WTC11 (cell line): ENCODE measurements at regions not wholly inside any gene's neighbourhood (a gene's known extent, or its start where the extent isn't known, plus 50 kb on each side); places are given as distances from the start of the nearest gene placed in this dataset.

ENCODE experiments used
- ATAC-seq: fragments of 200-7000 bp; cut with Tn5 transposase; 2 replicates; pipeline ENCODE4 v1.10.0; 2021; ENCODE audit warnings: mild to moderate bottlenecking, moderate library complexity
- CTCF ChIA-PET: fragments of 300-600 bp; sonication (Branson Sonifier 250); formaldehyde crosslinking; loops from one replicate; lab custom pipeline; 2021; ENCODE audit warnings: antibody characterized with exemption; lab: Charles Lee
- POLR2A ChIA-PET: fragments of 350-600 bp; sonication (Branson Sonifier 250); formaldehyde crosslinking; loops from one replicate; lab custom pipeline; 2021; ENCODE audit warnings: antibody characterized with exemption; lab: Charles Lee
- DNase-seq: peaks from one replicate; pipeline ENCODE4 v3.0.0; 2021; ENCODE audit warnings: low spot score
- H3K27ac Mint-ChIP-seq: 2 replicates; pipeline ENCODE4 v1.8.0; 2021; ENCODE audit warnings: mixed read lengths
- H3K27me3 Mint-ChIP-seq: 2 replicates; pipeline ENCODE4 v1.8.0; 2021; ENCODE audit warnings: low read depth, mild to moderate bottlenecking, moderate library complexity, mixed read lengths
- H3K36me3 Mint-ChIP-seq: 2 replicates; pipeline ENCODE4 v1.8.0; 2021; ENCODE audit warnings: mixed read lengths
- H3K4me1 Mint-ChIP-seq: 2 replicates; pipeline ENCODE4 v1.8.0; 2022; ENCODE audit warnings: mixed read lengths
- H3K4me3 Mint-ChIP-seq: 2 replicates; pipeline ENCODE4 v1.8.0; 2021; ENCODE audit warnings: mild to moderate bottlenecking, moderate library complexity, mixed read lengths
- H3K9me3 Mint-ChIP-seq: 2 replicates; pipeline ENCODE4 v1.8.0; 2021; ENCODE audit warnings: mixed read lengths
- E2F4 ChIP-seq: sonication (generic); formaldehyde crosslinking; IDR thresholded peaks from 2 replicates; pipeline ENCODE4 v1.8.1; 2022; ENCODE audit warnings: low read depth, mild to moderate bottlenecking, moderate library complexity, missing genetic modification reagents, borderline replicate concordance
- ERG ChIP-seq: fragments of 250-450 bp; sonication (Bioruptor Pico); IDR thresholded peaks from 2 replicates; pipeline ENCODE4 v1.8.0; 2021; ENCODE audit warnings: mild to moderate bottlenecking
- FOXJ3 ChIP-seq: sonication (generic); formaldehyde crosslinking; IDR thresholded peaks from 2 replicates; pipeline ENCODE4 v1.9.0; 2021; ENCODE audit warnings: missing genetic modification reagents, mild to moderate bottlenecking, borderline replicate concordance
- MAX ChIP-seq: sonication (generic); formaldehyde crosslinking; IDR thresholded peaks from 2 replicates; pipeline ENCODE4 v1.8.0; 2022; ENCODE audit warnings: mild to moderate bottlenecking, missing genetic modification reagents
- NFATC4 ChIP-seq: fragments of 250-450 bp; sonication (Bioruptor Pico); IDR thresholded peaks from 2 replicates; pipeline ENCODE4 v1.9.0; 2021; ENCODE audit warnings: mild to moderate bottlenecking
- NFYB ChIP-seq: sonication (generic); formaldehyde crosslinking; conservative IDR thresholded peaks from 2 replicates; pipeline ENCODE4 v1.8.0; 2022; ENCODE audit warnings: low read depth, missing genetic modification reagents
- NR1H2 ChIP-seq: sonication (generic); formaldehyde crosslinking; IDR thresholded peaks from 2 replicates; pipeline ENCODE4 v1.9.0; 2021; ENCODE audit warnings: mild to moderate bottlenecking, moderate library complexity, missing genetic modification reagents
- SP1 ChIP-seq: sonication (generic); formaldehyde crosslinking; conservative IDR thresholded peaks from 2 replicates; pipeline ENCODE4 v1.8.1; 2022; ENCODE audit warnings: missing genetic modification reagents
- TEAD1 ChIP-seq: sonication (generic); formaldehyde crosslinking; IDR thresholded peaks from 2 replicates; pipeline ENCODE4 v1.8.0; 2022; ENCODE audit warnings: mild to moderate bottlenecking, missing genetic modification reagents
- ZBTB43 ChIP-seq: sonication (generic); formaldehyde crosslinking; IDR thresholded peaks from 2 replicates; pipeline ENCODE4 v1.8.1; 2023; ENCODE audit warnings: mild to moderate bottlenecking, missing genetic modification reagents
- ZNF121 ChIP-seq: sonication (generic); formaldehyde crosslinking; IDR thresholded peaks from 2 replicates; pipeline ENCODE4 v1.8.0; 2023; ENCODE audit warnings: missing genetic modification reagents
- ZNF219 ChIP-seq: sonication (generic); formaldehyde crosslinking; IDR thresholded peaks from 2 replicates; pipeline ENCODE4 v1.8.0; 2023; ENCODE audit warnings: missing genetic modification reagents, mild to moderate bottlenecking, borderline replicate concordance
- ZNF396 ChIP-seq: fragments of 250-450 bp; sonication (Bioruptor Pico); IDR thresholded peaks from 2 replicates; pipeline ENCODE4 v1.8.0; 2021; ENCODE audit warnings: mild to moderate bottlenecking, moderate library complexity, borderline replicate concordance
- ZNF532 ChIP-seq: fragments of 250-450 bp; sonication (Bioruptor Pico); IDR thresholded peaks from 2 replicates; pipeline ENCODE4 v1.9.0; 2021; ENCODE audit warnings: mild to moderate bottlenecking, borderline replicate concordance
- ZNF671 ChIP-seq: fragments of 250-450 bp; sonication (Bioruptor Pico); IDR thresholded peaks from 2 replicates; pipeline ENCODE4 v1.8.0; 2021; ENCODE audit warnings: mild to moderate bottlenecking
- TF ChIP-seq, protein P1 (sequence below): fragments of 250-450 bp; sonication (Bioruptor Pico); IDR thresholded peaks from 2 replicates; pipeline ENCODE4 v2.1.2; 2022; ENCODE audit warnings: mild to moderate bottlenecking, moderate library complexity
- TF ChIP-seq, protein P2 (sequence below): sonication (generic); formaldehyde crosslinking; IDR thresholded peaks from 2 replicates; pipeline ENCODE4 v1.8.0; 2023; ENCODE audit warnings: mild to moderate bottlenecking, missing genetic modification reagents

GRCh38 chr5:128762661-128763306 is 202.5 kb upstream of the SLC27A6 start:
- H3K4me3 Mint-ChIP-seq, result no peak overlapping the region
- ATAC-seq (no peak), DNase-seq (no peak)
- no peak overlapping the region for H3K27ac Mint-ChIP-seq
- no peaks in the 10 kb centered on the region for H3K27me3 Mint-ChIP-seq
- peaks cover 2% of the 10 kb centered on the region for H3K4me1 Mint-ChIP-seq
- H3K36me3 Mint-ChIP-seq, result no peaks in the 10 kb centered on the region
- POLR2A ChIA-PET, result no interaction called here
- peaks cover 11% of the 10 kb centered on the region for H3K9me3 Mint-ChIP-seq
- TF ChIP-seq ZNF532 (CRISPR knock-in tag) (no peak), MAX (no peak), ERG (CRISPR knock-in tag) (no peak), ZNF396 (CRISPR knock-in tag) (no peak), ZNF121 (no peak), FOXJ3 (CRISPR knock-in tag) (no peak), ZBTB43 (no peak), NFATC4 (CRISPR knock-in tag) (no peak), ZNF671 (CRISPR knock-in tag) (no peak), E2F4 (CRISPR knock-in tag) (no peak), SP1 (CRISPR knock-in tag) (no peak), ZNF219 (no peak), TEAD1 (CRISPR knock-in tag) (no peak), NFYB (CRISPR knock-in tag) (no peak), NR1H2 (no peak)
- TF ChIP-seq, protein P1, sequence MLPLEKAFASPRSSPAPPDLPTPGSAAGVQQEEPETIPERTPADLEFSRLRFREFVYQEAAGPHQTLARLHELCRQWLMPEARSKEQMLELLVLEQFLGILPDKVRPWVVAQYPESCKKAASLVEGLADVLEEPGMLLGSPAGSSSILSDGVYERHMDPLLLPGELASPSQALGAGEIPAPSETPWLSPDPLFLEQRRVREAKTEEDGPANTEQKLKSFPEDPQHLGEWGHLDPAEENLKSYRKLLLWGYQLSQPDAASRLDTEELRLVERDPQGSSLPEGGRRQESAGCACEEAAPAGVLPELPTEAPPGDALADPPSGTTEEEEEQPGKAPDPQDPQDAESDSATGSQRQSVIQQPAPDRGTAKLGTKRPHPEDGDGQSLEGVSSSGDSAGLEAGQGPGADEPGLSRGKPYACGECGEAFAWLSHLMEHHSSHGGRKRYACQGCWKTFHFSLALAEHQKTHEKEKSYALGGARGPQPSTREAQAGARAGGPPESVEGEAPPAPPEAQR (CRISPR knock-in tag), result no peak
- TF ChIP-seq, protein P2, sequence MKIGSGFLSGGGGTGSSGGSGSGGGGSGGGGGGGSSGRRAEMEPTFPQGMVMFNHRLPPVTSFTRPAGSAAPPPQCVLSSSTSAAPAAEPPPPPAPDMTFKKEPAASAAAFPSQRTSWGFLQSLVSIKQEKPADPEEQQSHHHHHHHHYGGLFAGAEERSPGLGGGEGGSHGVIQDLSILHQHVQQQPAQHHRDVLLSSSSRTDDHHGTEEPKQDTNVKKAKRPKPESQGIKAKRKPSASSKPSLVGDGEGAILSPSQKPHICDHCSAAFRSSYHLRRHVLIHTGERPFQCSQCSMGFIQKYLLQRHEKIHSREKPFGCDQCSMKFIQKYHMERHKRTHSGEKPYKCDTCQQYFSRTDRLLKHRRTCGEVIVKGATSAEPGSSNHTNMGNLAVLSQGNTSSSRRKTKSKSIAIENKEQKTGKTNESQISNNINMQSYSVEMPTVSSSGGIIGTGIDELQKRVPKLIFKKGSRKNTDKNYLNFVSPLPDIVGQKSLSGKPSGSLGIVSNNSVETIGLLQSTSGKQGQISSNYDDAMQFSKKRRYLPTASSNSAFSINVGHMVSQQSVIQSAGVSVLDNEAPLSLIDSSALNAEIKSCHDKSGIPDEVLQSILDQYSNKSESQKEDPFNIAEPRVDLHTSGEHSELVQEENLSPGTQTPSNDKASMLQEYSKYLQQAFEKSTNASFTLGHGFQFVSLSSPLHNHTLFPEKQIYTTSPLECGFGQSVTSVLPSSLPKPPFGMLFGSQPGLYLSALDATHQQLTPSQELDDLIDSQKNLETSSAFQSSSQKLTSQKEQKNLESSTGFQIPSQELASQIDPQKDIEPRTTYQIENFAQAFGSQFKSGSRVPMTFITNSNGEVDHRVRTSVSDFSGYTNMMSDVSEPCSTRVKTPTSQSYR (CRISPR knock-in tag), result no peak
- CTCF ChIA-PET, result no interaction called here
